Ramos (cell line): ENCODE measurements at regions not wholly inside any gene's neighbourhood (a gene's known extent, or its start where the extent isn't known, plus 50 kb on each side); places are given as distances from the start of the nearest gene placed in this dataset.
"Not testable (repeated sequence)": the region's sequence is repeated elsewhere in the genome, so short reads cannot be mapped to it uniquely, and the experiment has no call there.

Experiments
- in situ Hi-C: fragments of 300-500 bp; cut with MboI; formaldehyde crosslinking; loops from one replicate; pipeline ENCODE4 v1.14.3; 2022; ENCODE audit warnings: low sequenced_read_pairs; ENCODE audit not compliant: unreplicated experiment

GRCh38 chr15:85263842-85264440, 116.5 kb upstream of the AKAP13 start:
- in situ Hi-C loops = not testable (repeated sequence)

- in situ Hi-C loops = not testable (repeated sequence)
Observed at GRCh38 chr15:85264614-85265190, 115.7 kb upstream of the AKAP13 start.

GRCh38 chr15:85267158-85267857, 113.1 kb upstream of the AKAP13 start:
- in situ Hi-C loops = not testable (repeated sequence)

- in situ Hi-C loops = loop anchor here (25.0 kb wide), 2 partner anchors 112 to 687 kb away; no protein-coding TSS in a partner anchor
Observed at GRCh38 chr15:85274315-85275050, 105.9 kb upstream of the AKAP13 start.

- in situ Hi-C loops = loop anchor here (25.0 kb wide), 2 partner anchors 114 to 689 kb away; no protein-coding TSS in a partner anchor
Observed at GRCh38 chr15:85276508-85276907, 103.9 kb upstream of the AKAP13 start.

GRCh38 chr15:85276921-85277320, 103.5 kb upstream of the AKAP13 start:
- in situ Hi-C loops = loop anchor here (25.0 kb wide), 2 partner anchors 115 to 690 kb away; no protein-coding TSS in a partner anchor

DNA sequence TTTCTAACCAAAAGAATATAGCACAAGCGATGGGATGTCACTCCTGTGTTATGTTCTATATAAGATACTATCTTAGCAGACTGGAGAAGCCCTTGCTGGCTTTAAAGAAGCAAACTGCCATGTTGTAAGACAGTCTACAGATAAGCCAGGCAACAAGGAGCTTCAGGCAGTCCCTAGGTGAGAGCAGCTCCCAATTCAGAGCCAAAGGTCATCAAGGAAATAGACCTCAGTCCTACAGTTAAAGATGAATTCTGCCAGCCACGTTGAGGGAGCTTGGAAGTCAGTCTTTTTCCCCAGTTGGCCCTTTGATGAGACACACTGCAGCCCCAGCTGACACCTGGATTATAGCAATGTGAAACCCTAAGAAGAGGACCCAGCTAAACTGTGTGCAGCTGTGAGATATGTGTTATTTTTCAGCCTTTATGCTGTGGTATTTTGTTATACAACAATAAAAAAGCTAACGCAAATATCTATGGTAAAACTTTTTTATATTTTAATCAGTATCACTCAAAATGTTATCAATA, 102.5 kb upstream of the AKAP13 start:
- in situ Hi-C loops = loop anchor here (25.0 kb wide), 2 partner anchors 116 to 691 kb away; no protein-coding TSS in a partner anchor

GRCh38 chr15:85280203-85280602, 100.2 kb upstream of the AKAP13 start:
- in situ Hi-C loops = loop anchor here (25.0 kb wide), 2 partner anchors 118 to 693 kb away; no protein-coding TSS in a partner anchor

- in situ Hi-C loops = loop anchor here (25.0 kb wide), 2 partner anchors 119 to 694 kb away; no protein-coding TSS in a partner anchor
Observed at GRCh38 chr15:85281293-85281882, 99.0 kb upstream of the AKAP13 start.

GRCh38 chr15:85282504-85283115, 97.8 kb upstream of the AKAP13 start:
- in situ Hi-C loops = loop anchor here (25.0 kb wide), 2 partner anchors 120 to 695 kb away; no protein-coding TSS in a partner anchor

DNA sequence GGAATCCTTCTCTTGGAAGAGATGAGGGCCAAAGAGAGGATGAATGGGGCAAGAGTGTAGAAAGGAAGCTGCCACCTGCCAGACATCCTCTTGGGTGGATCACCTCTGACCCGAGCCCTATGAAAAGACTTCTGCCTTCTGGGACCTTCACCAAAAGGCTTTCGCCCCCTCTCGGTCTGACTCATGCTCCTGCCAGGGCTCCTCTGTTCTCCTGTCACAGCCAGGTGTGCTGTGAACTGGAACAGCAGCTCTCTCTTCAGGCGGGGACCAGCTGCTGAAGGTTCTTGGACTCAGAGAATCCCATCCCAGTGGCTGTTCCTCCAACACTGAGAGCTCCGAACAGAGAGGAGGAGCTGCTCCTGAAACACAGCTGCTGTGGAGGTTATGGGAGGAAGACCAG, 96.6 kb upstream of the AKAP13 start:
- in situ Hi-C loops = loop anchor here (25.0 kb wide), 2 partner anchors 122 to 697 kb away; no protein-coding TSS in a partner anchor

- in situ Hi-C loops = loop anchor here (25.0 kb wide), 2 partner anchors 122 to 697 kb away; no protein-coding TSS in a partner anchor
Observed at GRCh38 chr15:85284497-85284896, 95.9 kb upstream of the AKAP13 start.

DNA sequence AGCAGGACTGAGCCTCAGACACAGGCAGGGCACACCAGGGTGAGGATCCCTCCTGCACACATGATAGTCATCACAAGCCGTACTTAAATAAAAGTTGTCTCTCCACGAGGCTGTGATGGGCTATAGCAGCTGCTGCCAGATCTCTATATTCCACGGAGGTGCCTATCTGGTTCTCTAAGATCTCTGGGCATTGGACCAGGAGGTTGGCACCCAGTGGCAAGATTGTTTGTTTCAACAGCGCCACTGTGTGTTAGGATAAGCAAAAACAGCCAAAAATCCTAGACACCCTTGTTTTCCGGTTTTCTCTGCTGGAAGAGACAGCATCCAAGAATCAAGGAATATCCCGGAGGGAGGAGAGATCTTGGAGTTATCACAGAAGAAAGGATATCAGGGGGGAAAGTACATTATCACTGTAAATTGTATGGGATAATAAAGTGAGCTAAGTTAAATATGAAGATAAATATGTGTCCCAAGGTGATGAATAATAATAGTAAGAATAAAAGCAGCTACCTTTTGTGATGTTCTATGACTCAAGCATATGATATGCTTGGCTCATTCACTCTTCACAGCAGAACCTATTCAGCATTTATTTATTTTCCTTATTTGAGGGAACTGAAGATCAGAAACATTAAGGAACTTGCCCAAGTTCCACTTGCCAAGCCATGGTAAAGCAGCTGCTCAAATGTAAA, 90.6 kb upstream of the AKAP13 start:
- in situ Hi-C loops = loop anchor here (5.0 to 25.0 kb wide), 3 partner anchors 128 to 703 kb away; no protein-coding TSS in a partner anchor

DNA sequence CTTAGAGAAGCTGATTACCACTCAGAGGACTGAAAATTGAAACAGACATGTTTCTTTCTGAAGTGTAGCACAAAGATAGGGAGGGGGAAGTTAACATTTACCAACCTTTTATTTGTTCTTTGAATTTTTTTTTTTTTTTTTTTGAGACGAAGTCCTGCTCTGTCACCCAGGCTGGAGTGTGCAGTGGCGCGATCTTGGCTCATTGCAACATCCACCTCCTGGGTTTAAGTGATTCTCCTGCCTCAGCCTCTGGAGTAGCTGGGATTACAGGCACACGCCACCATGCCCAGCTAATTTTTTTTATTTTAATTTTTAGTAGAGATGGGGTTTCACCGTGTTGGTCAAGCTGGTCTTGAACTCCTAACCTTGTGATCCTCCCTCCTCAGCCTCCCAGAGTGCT, 87.8 kb upstream of the AKAP13 start:
- in situ Hi-C loops = loop anchor here (5.0 to 25.0 kb wide), 3 partner anchors 130 to 705 kb away; no protein-coding TSS in a partner anchor

- in situ Hi-C loops = loop anchor here (25.0 kb wide), 2 partner anchors 135 to 710 kb away; no protein-coding TSS in a partner anchor
Observed at GRCh38 chr15:85296615-85297402, 83.6 kb upstream of the AKAP13 start.

- in situ Hi-C loops = loop anchor here (25.0 kb wide), 2 partner anchors 135 to 710 kb away; no protein-coding TSS in a partner anchor
Observed at GRCh38 chr15:85297537-85297936, 82.9 kb upstream of the AKAP13 start.

DNA sequence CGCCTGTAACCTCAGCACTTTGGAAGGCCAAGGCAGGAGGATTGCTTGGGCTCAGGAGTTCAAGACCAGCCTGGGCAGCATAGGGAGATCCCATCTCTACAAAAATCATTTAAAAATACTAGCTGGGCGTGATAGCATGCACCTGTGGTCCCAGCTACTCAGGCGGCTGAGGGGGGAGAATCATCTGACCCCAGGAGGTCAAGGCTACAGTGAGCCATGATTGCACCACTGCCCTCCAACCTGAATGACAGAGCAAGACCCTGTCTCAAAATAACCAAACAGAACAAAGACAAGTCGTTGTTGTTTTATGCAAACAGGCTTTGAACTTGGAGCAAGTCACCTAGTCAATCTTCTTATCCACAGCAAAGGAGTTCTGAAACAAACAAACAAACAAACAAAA, 82.0 kb upstream of the AKAP13 start:
- in situ Hi-C loops = loop anchor here (25.0 kb wide), 2 partner anchors 136 to 711 kb away; no protein-coding TSS in a partner anchor
